ENCODE measurements at regions not wholly inside any gene's neighbourhood (a gene's known extent, or its start where the extent isn't known, plus 50 kb on each side); places are given as distances from the start of the nearest gene placed in this dataset.
"Not testable (repeated sequence)": the region's sequence is repeated elsewhere in the genome, so short reads cannot be mapped to it uniquely, and the experiment has no call there.

GRCh38 chr5:115691814-115692213, 66.0 kb upstream of the TMED7 start:
- TF ChIP-seq CTCF (IDR thresholded peaks at IDR 0.05; ENCODE audit: low read depth, low read length, missing input control); TAF1 (conservative IDR thresholded peaks at IDR 0.05); REST (IDR thresholded peaks at IDR 0.05); ATF3 (IDR thresholded peaks at IDR 0.05); RAD21 (IDR thresholded peaks at IDR 0.05); YY1 (IDR thresholded peaks at IDR 0.05); RXRA (IDR thresholded peaks at IDR 0.05); EGR1 (IDR thresholded peaks at IDR 0.05; ENCODE audit: low read depth in 2 of 2); GABPA (IDR thresholded peaks at IDR 0.05 in 1 of 2, conservative IDR thresholded peaks at IDR 0.05 in 1 of 2); SP1 (IDR thresholded peaks at IDR 0.05): not testable (repeated sequence)
